Gastroesophageal sphincter (tissue), 3 donors: ENCODE measurements at regions not wholly inside any gene's neighbourhood (a gene's known extent, or its start where the extent isn't known, plus 50 kb on each side); places are given as distances from the start of the nearest gene placed in this dataset.

Experiments
- CTCF ChIP-seq, 4 experiments: fragments of 200-600 bp in 2 of 4; fragments of 450-650 bp in 2 of 4; sonication (generic) in 1 of 4; IDR thresholded peaks; one replicate each; pipeline ENCODE4 v1.5.1; 2017 to 2019; ENCODE audit warnings: antibody characterized with exemption in 4 of 4, mild to moderate bottlenecking in 2 of 4, moderate library complexity in 2 of 4
- EP300 ChIP-seq: sonication (generic); formaldehyde crosslinking; IDR thresholded peaks from one replicate; pipeline ENCODE4 v1.6.1; 2017; ENCODE audit warnings: antibody characterized with exemption, mild to moderate bottlenecking

GRCh38 chr1:79304131-79304530 is 297.6 kb upstream of the ADGRL4 start:
- TF ChIP-seq EP300 (no peak), CTCF (IDR thresholded peaks at IDR 0.05) (no peak)
